GM13977 (cell line): ENCODE measurements at regions not wholly inside any gene's neighbourhood (a gene's known extent, or its start where the extent isn't known, plus 50 kb on each side); places are given as distances from the start of the nearest gene placed in this dataset.
"Not testable (repeated sequence)": the region's sequence is repeated elsewhere in the genome, so short reads cannot be mapped to it uniquely, and the experiment has no call there.

Experiments
- DNase-seq: peaks from one replicate; pipeline ENCODE4 v3.0.0; 2012; ENCODE audit warnings: low spot score
- in situ Hi-C: fragments of 300-500 bp; cut with MboI; formaldehyde crosslinking; loops from one replicate; pipeline ENCODE4 v1.12.0; 2022; ENCODE audit warnings: low sequenced_read_pairs, low pct_unique_long_range_greater_than_20kb, mixed read lengths, inconsistent platforms; ENCODE audit not compliant: unreplicated experiment
- TF ChIP-seq, protein P1 (sequence below): IDR thresholded peaks from 2 replicates; pipeline ENCODE4 v1.5.1; 2012; ENCODE audit warnings: mild to moderate bottlenecking, control low read depth; ENCODE audit not compliant: insufficient read depth; ENCODE audit errors: extremely low read depth, missing control alignments

DNA sequence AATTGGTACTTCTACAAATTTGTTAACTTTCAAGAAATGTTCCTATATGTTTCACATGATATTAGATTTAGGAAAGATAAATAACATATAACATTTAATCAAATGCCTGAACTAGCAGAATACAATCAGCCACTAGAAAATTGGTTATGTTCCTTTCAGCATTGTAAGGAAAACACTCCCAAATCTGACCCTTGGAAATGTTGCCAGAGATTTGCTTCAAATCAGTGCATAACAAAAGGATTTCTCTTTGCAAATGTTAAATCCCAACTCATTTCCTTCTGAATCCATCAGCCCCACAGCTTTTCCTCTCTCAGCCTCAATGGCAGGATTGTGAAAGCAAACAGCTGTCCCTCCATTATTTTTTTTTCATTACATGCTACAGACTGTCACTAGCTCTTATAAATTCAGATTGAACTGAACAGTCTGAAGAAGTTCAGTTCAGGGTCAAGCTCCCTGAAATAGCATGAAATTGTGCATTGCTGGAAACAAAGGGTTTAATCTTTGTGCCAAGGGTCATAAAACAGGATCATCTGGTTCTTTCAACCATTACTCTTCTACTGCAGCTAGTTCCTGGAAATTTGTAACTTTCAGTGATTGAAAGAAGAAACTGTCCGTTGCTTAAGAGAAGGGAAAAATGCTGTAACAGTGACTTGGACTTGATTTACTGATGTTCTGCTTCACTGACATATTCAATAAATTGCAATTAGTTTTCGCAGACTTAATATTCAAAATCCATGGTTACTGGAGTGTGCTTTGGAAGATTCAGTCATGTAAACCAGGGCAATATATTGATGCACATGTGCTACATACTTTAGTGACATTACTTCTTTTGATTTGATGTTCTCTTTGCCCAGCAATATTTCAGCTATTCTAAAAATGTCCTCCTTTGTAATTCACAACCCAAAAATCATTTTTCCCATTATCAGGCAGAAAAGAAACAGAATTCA, 246.4 kb downstream of the RPL10L start:
- in situ Hi-C loops = no loop called here
- TF ChIP-seq, protein P1, sequence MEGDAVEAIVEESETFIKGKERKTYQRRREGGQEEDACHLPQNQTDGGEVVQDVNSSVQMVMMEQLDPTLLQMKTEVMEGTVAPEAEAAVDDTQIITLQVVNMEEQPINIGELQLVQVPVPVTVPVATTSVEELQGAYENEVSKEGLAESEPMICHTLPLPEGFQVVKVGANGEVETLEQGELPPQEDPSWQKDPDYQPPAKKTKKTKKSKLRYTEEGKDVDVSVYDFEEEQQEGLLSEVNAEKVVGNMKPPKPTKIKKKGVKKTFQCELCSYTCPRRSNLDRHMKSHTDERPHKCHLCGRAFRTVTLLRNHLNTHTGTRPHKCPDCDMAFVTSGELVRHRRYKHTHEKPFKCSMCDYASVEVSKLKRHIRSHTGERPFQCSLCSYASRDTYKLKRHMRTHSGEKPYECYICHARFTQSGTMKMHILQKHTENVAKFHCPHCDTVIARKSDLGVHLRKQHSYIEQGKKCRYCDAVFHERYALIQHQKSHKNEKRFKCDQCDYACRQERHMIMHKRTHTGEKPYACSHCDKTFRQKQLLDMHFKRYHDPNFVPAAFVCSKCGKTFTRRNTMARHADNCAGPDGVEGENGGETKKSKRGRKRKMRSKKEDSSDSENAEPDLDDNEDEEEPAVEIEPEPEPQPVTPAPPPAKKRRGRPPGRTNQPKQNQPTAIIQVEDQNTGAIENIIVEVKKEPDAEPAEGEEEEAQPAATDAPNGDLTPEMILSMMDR = no peak

DNA sequence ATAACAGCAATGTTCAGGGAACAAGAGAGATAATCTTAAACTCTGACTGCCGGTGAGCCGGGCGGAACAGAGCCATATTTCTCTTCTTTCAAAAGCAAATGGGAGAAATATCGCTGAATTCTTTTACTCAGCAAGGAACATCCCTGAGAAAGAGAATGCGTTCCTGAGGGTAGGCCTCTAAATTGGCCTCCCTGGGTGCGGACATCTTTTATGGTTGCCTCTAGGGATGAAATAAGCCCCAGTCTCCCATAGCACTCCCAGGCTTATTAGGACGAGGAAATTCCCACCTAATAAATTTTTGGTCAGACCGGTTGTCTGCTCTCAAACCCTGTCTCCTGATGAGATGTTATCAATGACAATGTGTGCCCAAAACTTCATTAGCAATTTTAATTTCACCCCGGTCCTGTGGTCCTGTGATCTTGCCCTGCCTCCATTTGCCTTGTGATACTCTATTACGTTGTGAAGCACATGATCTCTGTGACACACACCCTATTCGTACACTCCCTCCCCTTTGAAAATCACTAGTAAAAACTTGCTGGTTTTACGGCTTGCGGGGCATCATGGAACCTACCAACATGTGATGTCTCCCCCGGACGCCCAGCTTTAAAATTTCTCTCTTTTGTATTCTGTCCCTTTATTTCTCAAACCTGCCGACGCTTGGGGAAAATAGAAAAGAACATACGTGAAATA, 249.4 kb downstream of the RPL10L start:
- DNase-seq, in situ Hi-C loops: not testable (repeated sequence)

More for the DNA sequence above, 246.4 kb downstream of the RPL10L start:
- DNase-seq = no peak

DNA sequence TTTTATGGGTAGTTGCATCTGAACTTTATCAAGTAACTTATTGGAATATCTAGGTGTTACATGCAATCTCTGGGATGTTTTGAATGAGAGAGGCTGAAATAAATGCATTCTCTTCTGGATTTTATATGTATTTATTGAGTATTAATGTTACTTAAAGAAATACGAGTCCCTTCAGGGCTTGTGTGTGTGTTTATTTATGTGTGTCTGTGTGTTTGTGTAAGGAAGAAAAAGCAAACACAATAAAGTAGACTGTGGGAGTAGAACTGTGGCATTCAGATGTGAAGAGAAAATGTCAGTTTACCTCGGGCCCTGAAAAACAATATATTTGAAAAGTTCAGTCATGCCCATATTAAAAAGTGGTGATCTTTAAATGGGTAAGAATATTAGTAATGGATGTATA, 250.5 kb downstream of the RPL10L start:
- no peak for DNase-seq
- in situ Hi-C loops = no loop called here
- TF ChIP-seq, protein P1 = no peak

DNA sequence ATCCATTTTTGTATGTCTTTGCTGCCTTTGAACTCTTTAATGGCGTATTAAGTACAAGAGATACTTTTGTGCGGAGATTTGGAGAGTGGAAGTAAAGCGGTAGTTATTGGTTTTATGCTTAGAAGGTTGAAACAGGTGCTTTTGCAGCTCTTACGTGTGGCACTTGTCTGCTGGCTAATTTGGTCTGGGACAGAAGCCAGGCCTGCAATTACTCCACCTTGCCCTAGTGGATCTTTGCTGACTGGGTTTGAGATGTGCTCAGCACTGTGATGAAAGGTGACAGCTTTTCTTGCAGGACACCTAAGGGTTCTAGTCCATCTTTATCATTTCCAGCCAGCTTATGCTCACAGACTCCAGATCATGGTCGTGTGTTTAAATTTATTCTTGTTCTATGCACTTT, 252.5 kb downstream of the RPL10L start:
- TF ChIP-seq, protein P1 = no peak
- in situ Hi-C loops = no loop called here
- no peak for DNase-seq

DNA sequence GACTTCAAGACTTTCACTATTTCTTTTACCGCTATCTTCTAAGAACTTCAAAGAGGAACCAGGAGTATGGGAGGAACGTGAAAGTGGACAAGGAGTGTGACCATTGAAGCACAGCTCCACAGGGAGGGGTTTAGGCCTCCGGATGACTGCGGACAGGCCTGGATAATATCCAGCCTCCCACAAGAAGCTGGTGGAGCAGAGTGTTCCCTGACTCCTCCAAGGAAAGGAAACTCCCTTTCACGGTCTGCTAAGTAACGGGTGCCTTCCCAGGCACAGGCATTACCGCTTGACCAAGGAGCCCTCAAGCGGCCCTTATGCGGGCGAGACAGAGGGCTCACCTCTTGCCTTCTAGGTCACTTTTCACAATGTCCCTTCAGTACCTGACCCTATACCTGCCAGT, 267.0 kb downstream of the RPL10L start:
- TF ChIP-seq, protein P1 = no peak

DNA sequence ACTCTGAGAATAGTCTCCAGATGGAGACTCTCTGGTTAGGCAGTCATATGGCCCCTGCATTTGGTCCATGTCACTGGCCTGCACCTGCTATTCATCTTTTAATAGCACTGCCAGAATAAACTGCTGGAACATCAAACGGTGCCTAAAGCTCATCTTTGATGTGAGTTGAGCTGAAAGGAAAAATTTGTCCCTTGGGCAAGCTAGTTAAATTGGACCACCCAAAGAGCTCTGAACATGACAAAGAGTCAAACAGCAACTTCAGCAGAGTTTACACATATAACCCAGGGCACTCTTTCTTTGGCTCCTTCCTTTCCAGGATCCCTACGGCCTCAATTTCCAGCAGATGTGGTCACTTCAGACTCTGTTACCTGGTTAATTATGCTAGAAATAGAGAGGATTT, 269.9 kb downstream of the RPL10L start:
- in situ Hi-C loops = no loop called here

More for the DNA sequence above, 267.0 kb downstream of the RPL10L start:
- no peak for DNase-seq
- in situ Hi-C loops = no loop called here

DNA sequence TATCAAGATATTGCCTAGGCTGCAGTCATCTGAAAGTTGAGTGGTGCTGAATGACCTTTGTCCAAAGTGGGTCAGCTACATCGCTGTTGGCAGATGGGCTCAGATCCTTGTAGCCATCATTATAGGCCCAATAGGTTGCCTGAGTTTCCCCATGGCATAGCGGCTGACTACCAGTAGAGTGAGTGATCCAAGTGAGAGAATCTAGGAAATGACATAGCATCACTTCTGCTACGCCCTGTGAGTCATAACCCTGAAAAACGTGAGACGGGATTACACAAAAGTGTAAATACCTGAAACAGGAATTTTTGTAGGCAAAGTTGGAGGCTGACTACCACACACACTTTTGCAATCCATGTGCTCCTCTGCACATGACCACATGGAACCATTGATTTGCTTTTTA, 273.3 kb downstream of the RPL10L start:
- DNase-seq = no peak
- in situ Hi-C loops = no loop called here
- TF ChIP-seq, protein P1 = no peak

More for the DNA sequence above, 269.9 kb downstream of the RPL10L start:
- TF ChIP-seq, protein P1 = no peak
- DNase-seq = no peak
